ENCODE measurements at regions not wholly inside any gene's neighbourhood (a gene's known extent, or its start where the extent isn't known, plus 50 kb on each side); places are given as distances from the start of the nearest gene placed in this dataset.

DNA sequence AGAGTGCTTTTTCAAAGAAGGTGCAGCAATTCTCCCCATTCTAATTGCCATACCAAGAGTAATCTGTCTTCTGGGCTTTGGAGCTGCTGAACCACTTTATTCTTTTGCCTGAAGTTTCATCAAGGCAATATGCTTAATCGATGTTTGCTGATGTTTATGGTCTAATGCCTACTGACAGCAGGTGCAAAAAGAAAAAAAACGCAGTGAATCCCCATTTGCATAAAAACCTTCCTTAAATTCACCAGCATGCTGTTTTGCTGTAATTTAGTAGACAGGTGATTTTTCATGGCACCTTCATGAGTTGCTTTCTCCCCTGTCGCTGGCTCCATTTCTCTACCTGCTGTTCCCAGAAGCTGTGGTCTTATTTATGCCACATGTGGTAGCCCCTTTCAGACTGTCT lies 83.1 kb upstream of the MAST4 start:
- in situ Hi-C loops (cut with MboI; ENCODE audit: low pct_ligation_motif_present in 1 of 4, low pct_unique_long_range_greater_than_20kb in 1 of 4, low sequenced_read_pairs in 3 of 4): no loop called here
- H3K4me3 ChIP-seq: no peak overlapping the region
- WGBS, 2 donors (ENCODE audit: low coverage in 1 of 2): 50 to 73% methylated on average over 3 of the region's 3 CpGs
- H3K4me1 ChIP-seq: no peaks in the 10 kb centered on the region
- intact Hi-C loops (cut with DNase I; ENCODE audit: low total_unique reads): no loop called here
- no peaks in the 10 kb centered on the region for H3K27me3 ChIP-seq
- DNase-seq: no peak
- no peak overlapping the region for H3K27ac ChIP-seq
- no peaks in the 10 kb centered on the region for H3K36me3 ChIP-seq
- TF ChIP-seq POLR2AphosphoS5 (IDR thresholded peaks at IDR 0.05) (no peak), EP300 (IDR thresholded peaks at IDR 0.05; ENCODE audit: low read depth) (no peak), POLR2A (IDR thresholded peaks at IDR 0.05) (no peak), CTCF (IDR thresholded peaks at IDR 0.05) (no peak)
- H3K9me3 ChIP-seq: no peaks in the 10 kb centered on the region

DNA sequence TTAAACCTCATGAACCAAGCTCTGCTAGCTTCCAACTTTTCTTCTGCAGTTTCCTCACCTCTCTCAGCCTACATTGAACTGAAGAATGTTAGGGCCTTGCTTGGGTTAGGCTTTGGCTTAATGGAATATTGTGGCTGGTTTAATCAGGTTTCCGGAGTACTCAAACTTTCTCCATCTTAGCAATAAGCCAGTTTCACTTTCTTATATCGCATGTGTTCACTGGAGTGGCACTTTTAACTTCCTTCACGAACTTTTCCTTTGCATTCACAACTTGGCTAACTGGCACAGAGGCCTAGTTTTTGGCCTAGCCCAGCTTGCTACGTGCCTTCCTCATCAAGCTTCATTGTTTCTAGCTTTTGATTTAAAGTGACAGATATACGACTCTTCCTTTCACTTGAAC lies 81.0 kb upstream of the MAST4 start:
- WGBS, 2 donors (ENCODE audit: low coverage in 1 of 2): 53 to 75% methylated on average over 5 of the region's 5 CpGs
- in situ Hi-C loops (cut with MboI; ENCODE audit: low pct_ligation_motif_present in 1 of 4, low pct_unique_long_range_greater_than_20kb in 1 of 4, low sequenced_read_pairs in 3 of 4) (no loop called here), intact Hi-C loops (cut with DNase I; ENCODE audit: low total_unique reads) (no loop called here)
- TF ChIP-seq POLR2A (IDR thresholded peaks at IDR 0.05): no peak
- TF ChIP-seq EP300 (IDR thresholded peaks at IDR 0.05; ENCODE audit: low read depth): no peak
- no peak for TF ChIP-seq POLR2AphosphoS5 (IDR thresholded peaks at IDR 0.05)
- TF ChIP-seq CTCF (IDR thresholded peaks at IDR 0.05): no peak
- Histone ChIP-seq H3K9me3 (no peaks in the 10 kb centered on the region), H3K4me1 (no peaks in the 10 kb centered on the region), H3K4me3 (no peak overlapping the region), H3K27ac (no peak overlapping the region), H3K36me3 (no peaks in the 10 kb centered on the region), H3K27me3 (no peaks in the 10 kb centered on the region)
- DNase-seq: no peak

DNA sequence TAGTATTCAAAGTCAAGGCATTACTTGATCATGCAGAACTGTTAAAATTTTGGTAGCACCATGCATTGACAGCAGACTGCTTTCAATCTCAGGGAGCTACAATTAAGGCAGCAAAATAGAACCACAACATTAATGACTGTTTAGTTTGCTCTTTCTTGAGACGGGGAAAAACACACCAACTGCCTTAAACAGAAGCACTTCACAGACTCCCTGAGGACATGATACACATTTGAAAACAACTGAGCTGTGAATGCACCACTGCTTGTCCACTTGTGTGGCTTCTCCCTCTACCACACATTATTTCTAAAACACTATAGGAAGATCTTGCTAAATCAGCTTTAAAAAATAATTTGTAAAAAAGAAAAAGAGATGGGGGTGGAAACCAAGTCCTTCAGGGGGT lies 79.6 kb upstream of the MAST4 start:
- WGBS, 2 donors (ENCODE audit: low coverage in 1 of 2): 84% methylated on average over 1 of the region's 1 CpG; no CpG with 5 or more reads in 1 of the 2 donors

GRCh38 chr5:66517351-66517750 lies 78.8 kb upstream of the MAST4 start:
- no peak for TF ChIP-seq POLR2AphosphoS5 (IDR thresholded peaks at IDR 0.05)
- no peak for TF ChIP-seq EP300 (IDR thresholded peaks at IDR 0.05; ENCODE audit: low read depth)
- TF ChIP-seq POLR2A (IDR thresholded peaks at IDR 0.05): no peak
- no peak for TF ChIP-seq CTCF (IDR thresholded peaks at IDR 0.05)
- in situ Hi-C loops (cut with MboI; ENCODE audit: low pct_ligation_motif_present in 1 of 4, low pct_unique_long_range_greater_than_20kb in 1 of 4, low sequenced_read_pairs in 3 of 4) (no loop called here), intact Hi-C loops (cut with DNase I; ENCODE audit: low total_unique reads) (no loop called here)
- Histone ChIP-seq H3K9me3 (peaks cover 0 to 5% of the 10 kb centered on the region in 2 donors), H3K4me1 (no peaks in the 10 kb centered on the region), H3K4me3 (no peak overlapping the region), H3K36me3 (no peaks in the 10 kb centered on the region), H3K27ac (no peak overlapping the region), H3K27me3 (no peaks in the 10 kb centered on the region)
- DNase-seq: no peak
- WGBS, 2 donors (ENCODE audit: low coverage in 1 of 2): 44 to 100% methylated on average over 1 to 2 of the region's 2 CpGs

More for the DNA sequence above, 79.6 kb upstream of the MAST4 start:
- Histone ChIP-seq H3K9me3 (peaks cover 0 to 1% of the 10 kb centered on the region in 2 donors), H3K4me1 (no peaks in the 10 kb centered on the region), H3K27me3 (no peaks in the 10 kb centered on the region), H3K4me3 (no peak overlapping the region), H3K27ac (no peak overlapping the region), H3K36me3 (no peaks in the 10 kb centered on the region)
- intact Hi-C loops (cut with DNase I; ENCODE audit: low total_unique reads): no loop called here
- in situ Hi-C loops (cut with MboI; ENCODE audit: low pct_ligation_motif_present in 1 of 4, low pct_unique_long_range_greater_than_20kb in 1 of 4, low sequenced_read_pairs in 3 of 4): no loop called here
- no peak for DNase-seq
- TF ChIP-seq EP300 (IDR thresholded peaks at IDR 0.05; ENCODE audit: low read depth): no peak
- no peak for TF ChIP-seq POLR2A (IDR thresholded peaks at IDR 0.05)
- TF ChIP-seq CTCF (IDR thresholded peaks at IDR 0.05): no peak
- no peak for TF ChIP-seq POLR2AphosphoS5 (IDR thresholded peaks at IDR 0.05)
